ENCODE measurements at regions not wholly inside any gene's neighbourhood (a gene's known extent, or its start where the extent isn't known, plus 50 kb on each side); places are given as distances from the start of the nearest gene placed in this dataset.

GRCh38 chr6:147986846-147987245, 355.8 kb upstream of the SASH1 start:
- no peak for TF ChIP-seq CTCF (IDR thresholded peaks at IDR 0.05)
- no peak for TF ChIP-seq EP300 (IDR thresholded peaks at IDR 0.05)

Data from tibial nerve (tissue), 4 donors.